SK-N-SH treated with all-trans-retinoic acid at 6 μM for 48 hours (cell line): ENCODE measurements at regions not wholly inside any gene's neighbourhood (a gene's known extent, or its start where the extent isn't known, plus 50 kb on each side); places are given as distances from the start of the nearest gene placed in this dataset.

Source experiments
- ATAC-seq: fragments of 200-7000 bp; cut with Tn5 transposase; 3 replicates; pipeline ENCODE4 v1.9.1; 2020; ENCODE audit warnings: mild to moderate bottlenecking, moderate library complexity
- ARNTL ChIP-seq: fragments of 450-650 bp; formaldehyde crosslinking; IDR thresholded peaks from 2 replicates; pipeline ENCODE4 v1.5.0; 2020; ENCODE audit warnings: low read depth, mild to moderate bottlenecking, moderate library complexity, borderline replicate concordance
- BACH2 ChIP-seq: fragments of 250-450 bp; sonication (Bioruptor Pico); IDR thresholded peaks from 2 replicates; pipeline ENCODE4 v1.9.0; 2021; ENCODE audit warnings: mild to moderate bottlenecking, borderline replicate concordance
- CSDC2 ChIP-seq: fragments of 250-450 bp; sonication (Bioruptor Pico); IDR thresholded peaks from 2 replicates; pipeline ENCODE4 v1.5.0; 2020; ENCODE audit warnings: mild to moderate bottlenecking, moderate library complexity
- ESRRG ChIP-seq: fragments of 250-450 bp; sonication (Bioruptor Pico); IDR thresholded peaks from 2 replicates; pipeline ENCODE4 v1.6.1; 2021; ENCODE audit warnings: mild to moderate bottlenecking
- GLIS3 ChIP-seq: fragments of 250-450 bp; sonication (Bioruptor Pico); IDR thresholded peaks from 2 replicates; pipeline ENCODE4 v1.5.0; 2020; ENCODE audit warnings: mild to moderate bottlenecking, moderate library complexity
- ISL1 ChIP-seq: fragments of 250-450 bp; sonication (Bioruptor Pico); IDR thresholded peaks from 2 replicates; pipeline ENCODE4 v2.1.2; 2022; ENCODE audit warnings: mild to moderate bottlenecking, moderate library complexity
- OSR1 ChIP-seq: fragments of 250-450 bp; sonication (Bioruptor Pico); IDR thresholded peaks from 2 replicates; pipeline ENCODE4 v1.8.0; 2022; ENCODE audit warnings: moderate library complexity, mild to moderate bottlenecking, inconsistent platforms
- PPARA ChIP-seq: fragments of 250-450 bp; sonication (Bioruptor Pico); IDR thresholded peaks from 2 replicates; pipeline ENCODE4 v1.5.0; 2020; ENCODE audit warnings: mild to moderate bottlenecking, borderline replicate concordance
- SNAI2 ChIP-seq: fragments of 250-450 bp; sonication (Bioruptor Pico); IDR thresholded peaks from 2 replicates; pipeline ENCODE4 v1.5.0; 2020; ENCODE audit warnings: mild to moderate bottlenecking, moderate library complexity
- TCF4 ChIP-seq: fragments of 250-450 bp; sonication (Bioruptor Pico); IDR thresholded peaks from 2 replicates; pipeline ENCODE4 v1.8.0; 2021; ENCODE audit warnings: mild to moderate bottlenecking, moderate library complexity, borderline replicate concordance
- TOX ChIP-seq: fragments of 250-450 bp; sonication (Bioruptor Pico); IDR thresholded peaks from 2 replicates; pipeline ENCODE4 v1.8.0; 2021; ENCODE audit warnings: mild to moderate bottlenecking, moderate library complexity, borderline replicate concordance
- ZC3H10 ChIP-seq: fragments of 250-450 bp; sonication (Bioruptor Pico); IDR thresholded peaks from 2 replicates; pipeline ENCODE4 v1.5.1; 2021; ENCODE audit warnings: mild to moderate bottlenecking, moderate library complexity
- ZFP30 ChIP-seq: fragments of 450-650 bp; formaldehyde crosslinking; IDR thresholded peaks from 2 replicates; pipeline ENCODE4 v1.5.0; 2022; ENCODE audit warnings: mild to moderate bottlenecking, moderate library complexity
- ZNF70 ChIP-seq: fragments of 450-650 bp; formaldehyde crosslinking; IDR thresholded peaks from 2 replicates; pipeline ENCODE4 v1.5.0; 2020; ENCODE audit warnings: mild to moderate bottlenecking, moderate library complexity
- ZNF8 ChIP-seq: fragments of 450-650 bp; formaldehyde crosslinking; IDR thresholded peaks from 2 replicates; pipeline ENCODE4 v1.5.0; 2020; ENCODE audit warnings: mild to moderate bottlenecking, moderate library complexity
- TF ChIP-seq, protein P1 (sequence below): fragments of 250-450 bp; sonication (Bioruptor Pico); IDR thresholded peaks from 2 replicates; pipeline ENCODE4 v1.5.1; 2020; ENCODE audit warnings: low read depth, mild to moderate bottlenecking, moderate library complexity
- TF ChIP-seq, protein P2 (sequence below): fragments of 250-450 bp; sonication (Bioruptor Pico); IDR thresholded peaks from 2 replicates; pipeline ENCODE4 v1.8.0; 2021; ENCODE audit warnings: low read depth, mild to moderate bottlenecking, moderate library complexity, borderline replicate concordance
- TF ChIP-seq, protein P3 (sequence below): fragments of 250-450 bp; sonication (Bioruptor Pico); IDR thresholded peaks from 2 replicates; pipeline ENCODE4 v1.5.0; 2020; ENCODE audit warnings: mild to moderate bottlenecking, moderate library complexity
- TF ChIP-seq, protein P4 (sequence below): fragments of 250-450 bp; sonication (Bioruptor Pico); IDR thresholded peaks from 2 replicates; pipeline ENCODE4 v1.8.0; 2020; ENCODE audit warnings: mild to moderate bottlenecking, moderate library complexity, borderline replicate concordance

DNA sequence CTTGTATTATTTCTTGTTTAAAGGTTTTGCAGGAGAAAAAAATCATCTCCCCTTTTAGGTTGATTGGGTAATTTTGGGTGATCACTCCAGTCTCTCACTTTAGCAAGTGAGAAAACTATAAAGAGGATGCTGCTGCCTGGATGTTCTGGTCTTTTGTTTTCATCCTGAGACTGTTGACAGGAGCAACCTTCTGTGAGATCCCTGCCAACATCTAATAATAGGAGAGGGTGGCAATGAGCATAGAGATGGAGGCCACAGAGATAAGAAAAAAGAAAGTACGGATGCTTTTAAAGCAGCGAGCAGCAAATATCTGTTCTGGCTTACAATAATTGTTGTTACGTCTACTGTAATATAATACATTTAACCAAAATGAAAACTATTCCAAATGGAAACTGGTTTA, 293.6 kb upstream of the MTNR1B start:
- TF ChIP-seq ZC3H10 (no peak), ZFP30 (CRISPR knock-in tag) (no peak), ESRRG (no peak), TCF4 (CRISPR knock-in tag) (no peak), ZNF8 (CRISPR knock-in tag) (no peak), ZNF70 (CRISPR knock-in tag) (no peak), CSDC2 (CRISPR knock-in tag) (no peak), ARNTL (no peak), GLIS3 (CRISPR knock-in tag) (no peak)
- TF ChIP-seq, protein P1, sequence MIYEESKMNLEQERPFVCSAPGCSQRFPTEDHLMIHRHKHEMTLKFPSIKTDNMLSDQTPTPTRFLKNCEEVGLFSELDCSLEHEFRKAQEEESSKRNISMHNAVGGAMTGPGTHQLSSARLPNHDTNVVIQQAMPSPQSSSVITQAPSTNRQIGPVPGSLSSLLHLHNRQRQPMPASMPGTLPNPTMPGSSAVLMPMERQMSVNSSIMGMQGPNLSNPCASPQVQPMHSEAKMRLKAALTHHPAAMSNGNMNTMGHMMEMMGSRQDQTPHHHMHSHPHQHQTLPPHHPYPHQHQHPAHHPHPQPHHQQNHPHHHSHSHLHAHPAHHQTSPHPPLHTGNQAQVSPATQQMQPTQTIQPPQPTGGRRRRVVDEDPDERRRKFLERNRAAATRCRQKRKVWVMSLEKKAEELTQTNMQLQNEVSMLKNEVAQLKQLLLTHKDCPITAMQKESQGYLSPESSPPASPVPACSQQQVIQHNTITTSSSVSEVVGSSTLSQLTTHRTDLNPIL (CRISPR knock-in tag) = no peak
- TF ChIP-seq, protein P2, sequence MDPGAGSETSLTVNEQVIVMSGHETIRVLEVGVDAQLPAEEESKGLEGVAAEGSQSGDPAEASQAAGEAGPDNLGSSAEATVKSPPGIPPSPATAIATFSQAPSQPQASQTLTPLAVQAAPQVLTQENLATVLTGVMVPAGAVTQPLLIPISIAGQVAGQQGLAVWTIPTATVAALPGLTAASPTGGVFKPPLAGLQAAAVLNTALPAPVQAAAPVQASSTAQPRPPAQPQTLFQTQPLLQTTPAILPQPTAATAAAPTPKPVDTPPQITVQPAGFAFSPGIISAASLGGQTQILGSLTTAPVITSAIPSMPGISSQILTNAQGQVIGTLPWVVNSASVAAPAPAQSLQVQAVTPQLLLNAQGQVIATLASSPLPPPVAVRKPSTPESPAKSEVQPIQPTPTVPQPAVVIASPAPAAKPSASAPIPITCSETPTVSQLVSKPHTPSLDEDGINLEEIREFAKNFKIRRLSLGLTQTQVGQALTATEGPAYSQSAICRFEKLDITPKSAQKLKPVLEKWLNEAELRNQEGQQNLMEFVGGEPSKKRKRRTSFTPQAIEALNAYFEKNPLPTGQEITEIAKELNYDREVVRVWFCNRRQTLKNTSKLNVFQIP = no peak
- no peak for ATAC-seq

DNA sequence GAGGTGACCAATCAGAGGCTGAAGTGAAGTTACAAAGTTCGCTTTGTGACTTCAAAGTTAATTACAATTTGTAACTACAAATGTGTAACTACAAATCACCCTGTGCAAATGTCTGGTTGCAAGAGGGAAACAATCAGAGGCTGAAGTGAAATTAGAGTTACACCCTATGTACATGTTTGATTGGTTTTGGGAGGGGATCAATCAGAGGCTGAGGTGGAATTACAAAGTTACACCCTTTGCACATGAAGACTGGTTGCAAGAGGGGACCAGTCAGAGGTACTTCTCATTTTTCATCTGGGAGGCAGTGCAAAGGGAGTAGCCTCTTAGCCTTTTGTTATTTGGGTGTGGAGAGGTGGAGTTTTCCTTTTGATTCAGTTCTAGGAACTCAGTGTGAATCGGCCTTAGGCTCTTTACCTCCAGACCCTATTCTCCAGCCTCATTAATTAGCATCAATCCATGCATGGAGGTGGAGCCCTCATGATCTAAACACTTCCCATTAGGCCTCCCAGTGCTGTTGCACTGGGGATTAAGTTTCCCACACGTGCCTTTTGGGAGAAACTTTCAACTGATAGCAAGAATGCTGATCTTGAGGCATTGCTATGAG, 291.3 kb upstream of the MTNR1B start:
- TF ChIP-seq SNAI2 (CRISPR knock-in tag) (no peak), OSR1 (no peak), CSDC2 (CRISPR knock-in tag) (no peak), ZNF70 (CRISPR knock-in tag) (no peak), TOX (CRISPR knock-in tag) (no peak), TCF4 (CRISPR knock-in tag) (no peak), ESRRG (no peak), ARNTL (no peak), BACH2 (CRISPR knock-in tag) (no peak), ZC3H10 (no peak), ZNF8 (CRISPR knock-in tag) (no peak), PPARA (CRISPR knock-in tag) (no peak), ISL1 (CRISPR knock-in tag) (no peak)
- TF ChIP-seq, protein P1 (CRISPR knock-in tag) = no peak
- TF ChIP-seq, protein P3, sequence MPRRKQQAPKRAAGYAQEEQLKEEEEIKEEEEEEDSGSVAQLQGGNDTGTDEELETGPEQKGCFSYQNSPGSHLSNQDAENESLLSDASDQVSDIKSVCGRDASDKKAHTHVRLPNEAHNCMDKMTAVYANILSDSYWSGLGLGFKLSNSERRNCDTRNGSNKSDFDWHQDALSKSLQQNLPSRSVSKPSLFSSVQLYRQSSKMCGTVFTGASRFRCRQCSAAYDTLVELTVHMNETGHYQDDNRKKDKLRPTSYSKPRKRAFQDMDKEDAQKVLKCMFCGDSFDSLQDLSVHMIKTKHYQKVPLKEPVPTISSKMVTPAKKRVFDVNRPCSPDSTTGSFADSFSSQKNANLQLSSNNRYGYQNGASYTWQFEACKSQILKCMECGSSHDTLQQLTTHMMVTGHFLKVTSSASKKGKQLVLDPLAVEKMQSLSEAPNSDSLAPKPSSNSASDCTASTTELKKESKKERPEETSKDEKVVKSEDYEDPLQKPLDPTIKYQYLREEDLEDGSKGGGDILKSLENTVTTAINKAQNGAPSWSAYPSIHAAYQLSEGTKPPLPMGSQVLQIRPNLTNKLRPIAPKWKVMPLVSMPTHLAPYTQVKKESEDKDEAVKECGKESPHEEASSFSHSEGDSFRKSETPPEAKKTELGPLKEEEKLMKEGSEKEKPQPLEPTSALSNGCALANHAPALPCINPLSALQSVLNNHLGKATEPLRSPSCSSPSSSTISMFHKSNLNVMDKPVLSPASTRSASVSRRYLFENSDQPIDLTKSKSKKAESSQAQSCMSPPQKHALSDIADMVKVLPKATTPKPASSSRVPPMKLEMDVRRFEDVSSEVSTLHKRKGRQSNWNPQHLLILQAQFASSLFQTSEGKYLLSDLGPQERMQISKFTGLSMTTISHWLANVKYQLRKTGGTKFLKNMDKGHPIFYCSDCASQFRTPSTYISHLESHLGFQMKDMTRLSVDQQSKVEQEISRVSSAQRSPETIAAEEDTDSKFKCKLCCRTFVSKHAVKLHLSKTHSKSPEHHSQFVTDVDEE (CRISPR knock-in tag) = no peak
- TF ChIP-seq, protein P4, sequence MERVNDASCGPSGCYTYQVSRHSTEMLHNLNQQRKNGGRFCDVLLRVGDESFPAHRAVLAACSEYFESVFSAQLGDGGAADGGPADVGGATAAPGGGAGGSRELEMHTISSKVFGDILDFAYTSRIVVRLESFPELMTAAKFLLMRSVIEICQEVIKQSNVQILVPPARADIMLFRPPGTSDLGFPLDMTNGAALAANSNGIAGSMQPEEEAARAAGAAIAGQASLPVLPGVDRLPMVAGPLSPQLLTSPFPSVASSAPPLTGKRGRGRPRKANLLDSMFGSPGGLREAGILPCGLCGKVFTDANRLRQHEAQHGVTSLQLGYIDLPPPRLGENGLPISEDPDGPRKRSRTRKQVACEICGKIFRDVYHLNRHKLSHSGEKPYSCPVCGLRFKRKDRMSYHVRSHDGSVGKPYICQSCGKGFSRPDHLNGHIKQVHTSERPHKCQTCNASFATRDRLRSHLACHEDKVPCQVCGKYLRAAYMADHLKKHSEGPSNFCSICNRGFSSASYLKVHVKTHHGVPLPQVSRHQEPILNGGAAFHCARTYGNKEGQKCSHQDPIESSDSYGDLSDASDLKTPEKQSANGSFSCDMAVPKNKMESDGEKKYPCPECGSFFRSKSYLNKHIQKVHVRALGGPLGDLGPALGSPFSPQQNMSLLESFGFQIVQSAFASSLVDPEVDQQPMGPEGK (CRISPR knock-in tag) = no peak
- TF ChIP-seq, protein P2 = no peak

DNA sequence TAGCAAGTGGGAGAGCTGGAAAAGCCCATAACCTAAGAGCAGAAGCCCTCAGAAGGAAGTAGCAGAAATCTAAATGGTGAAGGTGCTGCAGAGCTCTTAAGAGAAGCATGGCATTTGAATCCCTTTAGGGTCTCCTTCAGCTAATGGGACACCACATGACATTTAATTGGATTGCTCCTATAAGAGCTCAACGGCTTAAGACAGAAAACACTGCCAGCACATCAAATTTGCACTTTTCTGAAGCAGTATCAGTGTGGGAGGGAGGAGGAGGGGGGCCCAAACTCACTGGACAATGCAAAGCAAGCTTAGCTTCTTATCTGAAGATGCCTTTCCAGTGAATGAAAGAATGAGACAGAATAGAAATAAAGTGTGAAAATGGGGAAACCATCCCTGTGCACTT, 287.9 kb upstream of the MTNR1B start:
- ATAC-seq = no peak
- TF ChIP-seq, protein P4 (CRISPR knock-in tag) = no peak
- no peak for TF ChIP-seq ARNTL
- TF ChIP-seq ZC3H10 = no peak
- TF ChIP-seq, protein P1 (CRISPR knock-in tag) = no peak
- no peak for TF ChIP-seq ZNF70 (CRISPR knock-in tag)
- TF ChIP-seq ISL1 (CRISPR knock-in tag) = no peak
- TF ChIP-seq, protein P3 (CRISPR knock-in tag) = no peak

More for the DNA sequence above, 291.3 kb upstream of the MTNR1B start:
- no peak for ATAC-seq
